IPS-NIHi11 (cell line): ENCODE measurements at regions not wholly inside any gene's neighbourhood (a gene's known extent, or its start where the extent isn't known, plus 50 kb on each side); places are given as distances from the start of the nearest gene placed in this dataset.

Source experiments
- DNase-seq: peaks from one replicate; pipeline ENCODE4 v3.0.0; 2012; ENCODE audit warnings: mixed read lengths, low spot score

DNA sequence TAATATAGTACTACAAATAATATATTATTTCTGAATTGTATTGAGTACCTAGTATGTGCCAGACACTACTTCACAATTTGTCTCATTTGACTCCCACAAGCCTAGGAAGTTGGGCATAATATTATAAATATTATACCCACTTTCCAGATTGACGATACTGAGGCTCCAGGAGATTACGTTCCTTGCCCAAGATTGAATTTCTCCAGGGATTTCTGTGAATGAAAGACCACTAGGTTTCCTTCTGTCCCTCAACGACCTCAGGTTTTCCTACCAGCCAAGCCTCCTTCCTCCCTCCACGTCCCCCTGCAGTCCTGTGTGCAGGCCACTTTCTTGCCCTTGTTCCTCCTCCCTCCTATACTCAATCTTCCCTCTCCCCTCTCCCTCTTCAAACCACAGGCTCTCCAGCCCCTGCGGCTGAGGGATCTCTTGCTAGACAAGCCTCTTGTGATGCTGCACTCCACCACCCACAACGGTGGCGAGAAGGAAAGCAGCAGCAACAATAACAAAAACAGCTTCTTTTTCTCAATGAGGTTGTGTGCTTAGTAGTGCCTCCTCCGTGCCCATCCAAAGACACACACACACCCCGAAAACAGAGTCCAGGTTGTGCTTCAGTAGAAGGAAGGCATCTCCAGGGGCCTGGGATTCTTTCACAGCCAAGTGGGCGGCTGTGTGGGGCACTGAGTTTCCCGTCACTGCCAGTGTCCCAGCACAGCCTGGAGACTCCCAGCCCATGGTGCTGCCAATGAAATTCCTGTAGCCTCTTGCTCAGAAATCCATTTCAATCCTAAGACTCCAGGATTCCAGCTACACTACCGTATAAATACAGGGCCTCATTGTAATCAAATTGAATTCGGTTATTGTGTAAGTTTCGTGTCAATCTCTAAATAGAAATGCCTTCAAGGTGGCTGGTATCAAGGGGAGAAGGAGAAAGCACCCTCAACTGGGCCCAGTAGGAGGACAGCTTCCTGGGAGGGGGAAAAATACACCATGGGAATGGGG, 94.4 kb downstream of the NCR2 start:
- DNase-seq, result no peak

DNA sequence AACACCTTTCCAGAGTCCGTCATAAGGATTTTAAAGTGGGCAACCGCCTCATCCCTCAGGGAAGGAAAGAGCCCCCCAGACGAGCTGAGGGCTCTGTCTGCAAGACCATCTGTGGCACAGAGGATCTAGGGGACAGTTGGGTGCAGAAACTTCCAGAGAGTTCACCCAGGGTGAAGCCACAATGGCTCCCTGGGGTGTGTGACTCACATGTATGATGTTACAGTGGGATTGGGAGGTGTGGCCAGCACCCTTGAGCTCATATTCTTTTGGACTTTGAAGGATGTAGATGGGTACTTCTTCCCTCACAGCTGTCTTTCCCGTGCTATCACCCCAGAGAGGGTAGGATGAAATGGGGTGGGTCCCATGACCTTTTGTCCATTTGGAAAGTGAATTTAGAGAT, 95.5 kb downstream of the NCR2 start:
- DNase-seq, result no peak

DNA sequence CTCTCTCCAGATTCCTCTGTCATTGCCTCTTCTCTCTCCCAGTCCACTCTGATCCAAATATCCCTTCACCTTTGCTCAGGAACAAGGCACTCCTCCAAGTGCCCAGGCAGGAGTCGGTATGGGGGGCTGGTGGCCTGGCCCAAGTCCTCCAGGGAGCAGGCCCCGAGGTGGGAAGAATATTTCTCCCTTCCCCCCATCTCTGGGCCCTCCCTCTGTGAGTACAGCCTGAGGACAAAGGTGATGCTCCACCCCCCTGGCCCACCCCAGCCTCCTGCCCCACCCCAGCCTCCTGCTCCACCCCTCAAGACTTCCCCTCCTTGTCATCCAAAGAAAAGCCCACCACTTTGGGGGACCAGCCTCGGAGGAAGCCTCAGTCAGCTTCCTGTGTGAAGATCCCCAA, 96.9 kb downstream of the NCR2 start:
- DNase-seq, result no peak

GRCh38 chr6:41434803-41435481, 99.5 kb downstream of the NCR2 start:
- DNase-seq, result no peak

DNA sequence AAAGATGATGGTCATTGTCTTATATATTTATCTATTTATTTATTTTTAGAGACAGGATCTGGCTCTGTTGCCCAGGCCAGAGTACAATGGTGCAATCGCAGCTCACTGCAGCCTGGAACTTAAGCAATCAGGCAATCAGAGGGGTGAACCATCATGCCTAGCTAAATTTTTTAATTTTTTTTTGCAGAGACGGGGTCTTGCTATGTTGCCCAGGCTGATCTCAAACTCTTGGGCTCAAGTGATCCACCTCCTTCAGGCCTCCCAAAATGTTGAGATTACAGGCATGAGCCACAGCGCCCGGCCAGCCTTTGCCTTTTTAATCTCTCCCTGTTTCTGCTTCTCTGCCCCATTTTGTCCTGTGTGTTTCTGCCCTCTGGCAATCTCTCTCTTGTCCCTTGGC, 102.2 kb downstream of the NCR2 start:
- DNase-seq, result no peak

- DNase-seq, result no peak
Observed at GRCh38 chr6:41438746-41439145, 103.3 kb downstream of the NCR2 start.

- no peak for DNase-seq
Observed at GRCh38 chr6:41439524-41440418, 104.4 kb downstream of the NCR2 start.

GRCh38 chr6:41440958-41441357, 105.2 kb upstream of the FOXP4 start:
- DNase-seq, result no peak

DNA sequence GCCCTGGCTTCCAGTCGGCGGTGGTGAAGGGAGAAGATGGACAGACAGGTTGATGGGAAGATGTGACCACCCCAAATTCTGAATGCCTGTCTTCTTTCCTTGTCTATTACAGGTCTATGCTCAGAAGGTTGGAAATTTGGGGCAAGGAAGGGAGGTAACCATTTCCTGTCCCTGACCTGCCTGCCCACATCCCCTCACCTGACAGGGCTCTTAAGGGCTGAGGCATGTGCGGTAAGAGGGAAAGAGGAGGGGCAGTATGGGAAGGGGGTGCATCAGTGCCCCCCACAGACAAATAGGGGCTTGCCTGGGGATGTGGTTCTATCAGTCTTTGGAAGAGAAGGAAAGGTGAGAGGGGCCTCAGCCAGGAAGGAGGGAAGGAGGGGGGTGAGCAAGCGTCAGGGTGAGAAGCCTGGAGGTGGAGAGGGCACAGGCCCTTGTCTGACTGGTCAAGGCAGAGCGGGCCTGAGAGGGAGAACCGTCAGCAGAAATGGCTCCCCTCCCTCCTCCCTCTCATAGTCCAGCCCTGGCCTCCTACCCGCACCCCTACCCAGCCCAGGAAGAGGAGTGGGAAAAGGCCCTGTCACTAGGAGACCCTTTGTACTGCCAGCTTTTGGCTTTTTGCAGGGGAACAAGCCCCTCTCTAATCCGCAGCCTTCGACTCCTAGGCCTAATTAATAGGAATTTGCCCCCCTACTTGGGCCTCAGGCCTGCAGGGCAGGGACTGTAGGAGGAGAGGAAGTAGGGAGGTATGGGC, 104.4 kb upstream of the FOXP4 start:
- DNase-seq, result no peak

GRCh38 chr6:41442352-41442672, 103.9 kb upstream of the FOXP4 start:
- no peak for DNase-seq

DNA sequence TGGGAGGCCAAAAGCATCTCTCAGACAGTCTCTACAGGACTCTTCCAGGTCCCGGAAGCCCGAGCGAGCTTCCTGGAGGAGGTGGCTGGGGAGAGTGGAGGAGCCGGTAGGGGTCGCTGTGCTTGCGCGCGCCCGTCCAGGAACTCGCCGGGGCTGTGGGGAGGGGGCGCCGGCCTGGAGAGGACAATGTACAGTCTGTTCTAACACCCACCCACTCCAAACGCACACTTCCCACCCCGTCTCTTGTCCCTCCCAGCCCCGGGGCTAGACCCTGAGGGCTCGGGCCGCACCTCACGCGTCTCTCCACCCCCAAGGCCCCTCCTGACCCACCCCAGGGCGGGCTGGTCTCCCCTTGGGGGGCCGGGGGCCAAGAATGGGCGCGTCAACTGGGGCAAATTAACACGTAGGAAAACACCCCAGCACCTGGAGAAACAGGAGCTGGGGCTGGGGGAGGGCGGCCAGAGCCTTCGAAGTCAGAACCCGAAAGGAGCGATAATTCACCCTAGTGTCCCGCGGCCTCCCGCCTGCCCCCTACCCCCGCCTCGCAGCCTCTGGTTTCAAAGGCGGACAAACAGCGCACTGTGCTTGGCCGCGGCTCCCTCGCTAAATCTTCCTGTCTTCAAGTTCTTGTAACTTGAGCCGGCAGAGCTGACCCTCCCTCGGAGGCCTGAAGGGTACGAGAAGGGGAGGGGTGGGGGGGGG, 103.2 kb upstream of the FOXP4 start:
- DNase-seq, result peak; percentile 89

DNA sequence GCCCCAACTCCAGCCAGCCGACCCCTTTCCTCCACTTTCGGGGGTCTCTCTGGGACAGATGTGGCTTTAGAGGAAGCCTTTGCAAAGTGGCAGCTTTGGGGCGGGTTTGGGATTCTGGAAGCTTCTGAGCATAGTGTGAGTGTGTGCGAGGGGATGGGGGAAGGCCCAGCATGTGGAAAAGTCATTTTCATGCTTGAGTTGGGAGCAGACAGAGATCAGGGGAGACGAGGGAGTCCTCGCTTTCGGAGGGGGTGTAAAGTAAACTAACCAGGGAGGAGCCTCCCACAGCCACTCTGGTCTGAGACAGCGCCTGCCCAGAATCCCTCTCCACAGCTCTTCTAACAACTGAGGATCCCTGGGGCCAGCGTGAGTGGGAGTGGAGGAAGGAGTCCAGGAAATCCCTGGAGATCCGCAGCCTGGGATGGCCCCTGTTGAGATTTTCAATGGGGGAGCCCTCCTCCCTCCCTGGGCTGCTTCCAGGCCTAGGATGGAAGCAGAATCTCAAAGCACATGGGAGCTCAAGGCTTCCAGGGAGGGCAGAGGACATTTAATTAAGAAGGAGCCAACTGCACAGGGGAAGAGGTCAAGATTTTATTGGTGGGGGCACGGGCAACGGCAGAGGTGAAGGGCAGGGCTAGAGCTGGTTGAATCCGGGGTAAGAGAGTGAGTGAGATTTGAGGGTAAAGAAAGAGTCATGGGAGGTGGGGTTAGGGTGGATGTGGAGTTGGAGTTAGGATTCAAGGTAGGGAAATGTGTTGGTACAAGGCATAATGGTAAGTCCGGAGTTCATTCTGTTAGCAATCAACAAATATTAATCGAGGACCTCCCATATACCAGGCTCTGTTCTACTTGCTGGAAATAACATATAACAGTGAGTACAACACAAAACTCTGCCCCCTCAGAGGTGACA, 102.3 kb upstream of the FOXP4 start:
- no peak for DNase-seq

GRCh38 chr6:41445261-41445660, 100.9 kb upstream of the FOXP4 start:
- DNase-seq, result no peak

- DNase-seq, result no peak
Observed at GRCh38 chr6:41446132-41446531, 100.0 kb upstream of the FOXP4 start.

- DNase-seq, result no peak
Observed at GRCh38 chr6:41446907-41447545, 99.2 kb upstream of the FOXP4 start.

DNA sequence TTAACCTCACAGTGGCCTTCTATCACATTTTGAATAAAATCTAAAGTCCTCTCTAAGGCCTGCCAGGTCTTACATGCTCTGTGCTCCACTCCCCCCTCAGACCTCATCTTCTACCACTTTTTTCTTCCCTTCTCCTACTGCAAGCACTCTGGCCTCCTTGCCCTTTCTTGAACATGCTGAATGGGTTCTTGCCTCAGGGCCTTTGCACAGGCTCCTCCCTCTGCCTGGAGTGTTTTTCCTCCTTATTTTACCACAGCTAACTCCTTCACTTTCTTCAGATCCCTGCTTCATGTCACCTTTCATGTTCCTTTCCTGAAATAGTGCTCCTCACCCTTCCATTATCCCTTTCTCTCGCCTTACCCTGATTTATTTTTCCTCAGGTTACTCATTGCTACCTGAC, 97.9 kb upstream of the FOXP4 start:
- no peak for DNase-seq

- no peak for DNase-seq
Observed at GRCh38 chr6:41449399-41450245, 96.6 kb upstream of the FOXP4 start.

DNA sequence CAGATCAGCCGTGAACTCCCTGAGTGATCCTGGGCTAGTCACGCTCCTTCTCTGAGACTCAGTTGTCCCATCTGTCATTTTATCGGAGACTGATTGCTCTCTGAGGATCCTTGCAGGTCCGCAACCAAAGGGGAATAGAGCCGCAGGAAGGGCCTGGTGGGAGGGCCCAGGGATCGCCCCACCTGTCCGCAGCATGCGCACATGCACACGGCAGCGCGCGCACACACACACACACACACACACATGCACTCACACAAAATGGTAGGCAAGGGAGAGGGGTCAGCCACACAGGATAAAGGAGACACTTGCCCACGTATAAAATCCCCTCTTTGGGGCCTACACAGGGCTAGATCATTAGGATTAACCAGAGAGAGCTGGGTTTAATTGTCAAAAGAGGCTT, 95.6 kb upstream of the FOXP4 start:
- DNase-seq, result no peak

- no peak for DNase-seq
Observed at GRCh38 chr6:41451039-41451438, 95.1 kb upstream of the FOXP4 start.
